HG03135 (cell line): ENCODE measurements at regions not wholly inside any gene's neighbourhood (a gene's known extent, or its start where the extent isn't known, plus 50 kb on each side); places are given as distances from the start of the nearest gene placed in this dataset.

Experiments
- ATAC-seq: cut with Tn5 transposase; IDR thresholded peaks from one replicate; pipeline ENCODE4 v1.9.1; 2021; ENCODE audit warnings: mild to moderate bottlenecking, moderate library complexity; ENCODE audit not compliant: unreplicated experiment

- ATAC-seq, result no peak
Observed at GRCh38 chr9:80883426-80883825, 805.9 kb downstream of the TLE1 start.

GRCh38 chr9:80881940-80882339 lies 807.4 kb downstream of the TLE1 start:
- no peak for ATAC-seq

DNA sequence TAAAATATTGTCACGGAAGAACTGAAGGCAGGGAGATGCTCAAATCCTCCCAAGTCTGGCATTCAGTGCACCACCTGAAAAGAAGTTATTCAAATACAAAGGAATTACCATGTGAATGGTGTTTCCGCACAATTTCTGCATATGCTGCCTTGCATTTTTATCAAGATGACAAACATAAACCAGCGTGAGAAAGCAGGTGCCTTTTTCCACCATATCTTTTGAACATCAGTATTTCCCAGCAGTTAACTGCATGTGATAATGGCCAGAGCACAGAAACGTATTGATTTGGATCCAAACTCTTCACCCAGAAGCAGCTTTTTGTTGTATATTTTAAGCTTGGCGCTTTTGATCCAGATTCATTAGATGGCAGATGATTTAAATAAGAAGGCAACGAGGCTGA lies 808.0 kb downstream of the TLE1 start:
- no peak for ATAC-seq

GRCh38 chr9:80878556-80878955 lies 810.8 kb downstream of the TLE1 start:
- ATAC-seq, result no peak

DNA sequence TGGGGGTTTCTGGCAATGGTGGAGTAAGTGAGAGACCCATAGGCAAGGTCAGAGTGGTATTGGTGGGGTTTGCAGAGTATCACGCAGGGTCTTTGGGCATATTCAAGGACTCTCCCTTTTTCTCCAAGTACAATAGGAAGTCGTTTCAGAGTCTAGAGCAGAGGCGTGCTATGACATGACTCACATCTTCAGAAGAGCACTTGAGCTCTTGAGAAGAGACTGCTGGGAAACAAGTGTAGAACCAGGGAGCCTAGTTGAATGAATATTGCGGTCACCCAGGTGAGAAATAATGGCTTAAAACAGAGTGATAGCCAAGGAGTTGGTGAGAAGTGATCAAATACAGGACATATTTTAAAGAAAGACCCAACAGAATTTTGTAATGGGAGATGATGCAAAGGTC lies 813.4 kb downstream of the TLE1 start:
- ATAC-seq, result no peak

- ATAC-seq, result no peak
Observed at GRCh38 chr9:80874276-80874675, 815.1 kb downstream of the TLE1 start.

DNA sequence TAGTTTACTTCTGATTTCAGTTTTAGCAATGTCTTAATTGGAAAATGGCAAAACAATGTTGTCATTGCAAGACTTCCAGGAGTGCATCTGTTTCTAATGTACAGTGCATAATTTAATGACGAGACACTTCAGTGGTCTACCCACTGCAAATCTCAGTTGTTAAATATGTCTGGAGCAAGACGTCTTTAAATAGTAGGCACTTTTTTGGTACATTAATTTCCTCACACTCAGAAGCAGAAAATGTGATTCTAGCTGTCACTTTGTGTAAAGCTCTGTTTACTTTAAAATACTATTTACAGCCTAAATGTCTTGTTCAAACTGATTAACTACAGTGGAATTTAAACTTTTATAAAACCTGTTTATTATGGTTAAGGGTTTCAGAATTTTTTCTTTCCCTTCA lies 815.5 kb downstream of the TLE1 start:
- ATAC-seq, result no peak

DNA sequence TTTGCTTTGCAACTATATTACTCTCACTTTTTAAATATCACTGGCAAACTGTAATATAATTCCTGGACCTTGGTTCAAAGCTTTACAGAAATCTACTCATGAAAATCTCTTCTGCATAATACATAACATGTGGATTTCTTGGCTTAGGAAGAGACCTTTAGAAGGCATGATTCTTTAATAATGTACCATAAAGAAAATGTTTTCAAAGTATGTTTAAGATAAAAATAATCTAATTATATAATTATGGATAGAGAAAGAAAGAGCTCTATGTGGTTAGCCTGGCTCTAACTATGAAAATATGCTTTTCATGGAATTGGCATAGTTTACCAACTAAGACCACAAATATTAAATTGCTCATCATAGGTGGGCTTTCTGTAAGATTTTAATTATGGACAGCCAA lies 817.8 kb downstream of the TLE1 start:
- no peak for ATAC-seq

DNA sequence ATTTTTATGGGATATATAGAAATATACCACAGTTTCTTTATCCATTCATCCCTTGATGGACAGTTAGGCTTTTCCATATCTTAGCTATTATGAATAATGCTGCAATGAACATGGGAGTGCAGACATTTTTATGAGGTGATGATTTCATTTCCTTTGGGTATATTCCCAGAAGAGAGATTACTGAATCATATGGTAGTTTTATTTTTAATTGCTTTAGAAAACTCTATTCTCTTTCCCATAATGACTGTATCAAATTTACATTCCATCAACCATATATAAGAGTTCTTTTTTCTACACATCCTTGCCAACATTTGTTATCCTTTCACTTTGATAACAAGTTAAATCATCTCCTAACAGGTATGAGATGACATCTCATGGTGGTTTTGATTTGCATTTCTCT lies 821.6 kb downstream of the TLE1 start:
- no peak for ATAC-seq

- ATAC-seq, result no peak
Observed at GRCh38 chr9:80866576-80867227, 822.6 kb downstream of the TLE1 start.

DNA sequence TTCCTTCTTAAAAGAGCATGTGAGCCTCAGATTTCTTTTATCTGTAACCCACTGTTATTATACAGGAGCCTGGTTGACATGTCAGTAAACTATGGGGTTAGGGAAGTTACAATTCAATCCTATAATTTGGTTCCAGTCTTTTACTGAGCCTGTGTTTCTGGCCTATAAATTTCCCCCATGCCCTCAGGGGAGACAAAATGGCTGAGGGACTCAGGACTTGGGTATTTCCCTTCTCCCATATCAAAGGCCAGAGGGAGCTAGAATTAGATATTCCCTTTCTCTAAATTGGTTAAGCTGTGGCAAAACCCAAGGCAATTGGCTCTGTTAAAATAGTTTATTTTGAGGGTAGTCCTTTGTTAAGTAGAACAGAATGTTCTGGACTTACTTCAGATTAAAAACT lies 823.2 kb downstream of the TLE1 start:
- ATAC-seq, result no peak

GRCh38 chr9:80843028-80843427 lies 846.3 kb downstream of the TLE1 start:
- ATAC-seq, result no peak

- no peak for ATAC-seq
Observed at GRCh38 chr9:80842389-80842788, 847.0 kb downstream of the TLE1 start.

GRCh38 chr9:80841888-80842287 lies 847.5 kb downstream of the TLE1 start:
- ATAC-seq, result no peak

GRCh38 chr9:80839821-80840675 lies 849.3 kb downstream of the TLE1 start:
- no peak for ATAC-seq

DNA sequence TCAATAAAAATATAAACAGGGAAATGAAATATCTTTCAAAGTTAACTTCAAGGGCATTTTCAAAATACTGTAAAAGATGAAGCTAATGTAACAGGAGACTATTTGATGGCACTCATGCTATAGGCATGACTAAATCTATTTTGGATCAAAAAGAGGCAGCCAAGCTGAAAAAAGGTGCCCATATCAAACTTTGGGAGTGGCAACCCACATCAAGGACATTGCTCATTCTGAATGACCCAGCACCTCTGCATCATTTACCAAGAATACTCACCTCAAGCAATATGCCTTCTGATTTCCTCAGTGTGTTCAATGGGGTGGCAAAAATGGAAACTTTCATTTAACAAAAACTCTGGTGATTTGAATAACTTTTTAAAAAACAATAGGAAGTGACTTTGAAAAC lies 853.3 kb downstream of the TLE1 start:
- ATAC-seq, result no peak

DNA sequence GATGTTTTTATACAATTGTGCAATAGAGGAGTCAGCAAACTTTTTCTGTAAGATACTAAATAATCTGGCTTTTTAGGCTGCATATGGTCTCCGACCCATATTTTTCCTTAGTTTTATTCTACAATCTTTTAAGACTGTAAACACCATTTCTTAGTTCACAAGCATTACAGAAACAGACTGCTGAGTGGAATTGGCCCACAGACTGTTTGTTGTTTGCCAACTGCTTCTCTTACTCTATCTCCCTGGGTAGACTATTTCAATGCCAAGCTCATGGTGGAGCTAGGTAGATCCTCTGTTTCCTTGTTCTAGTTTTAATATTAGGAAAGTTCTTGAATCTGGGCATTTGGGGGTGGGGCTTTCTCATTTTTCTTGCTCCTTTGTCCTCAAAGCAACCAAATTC lies 857.6 kb downstream of the TLE1 start:
- ATAC-seq, result no peak

GRCh38 chr9:80811656-80812055 lies 877.7 kb downstream of the TLE1 start:
- ATAC-seq, result no peak

GRCh38 chr9:80811003-80811402 lies 878.3 kb downstream of the TLE1 start:
- ATAC-seq, result no peak

GRCh38 chr9:80806671-80807070 lies 882.7 kb downstream of the TLE1 start:
- no peak for ATAC-seq

DNA sequence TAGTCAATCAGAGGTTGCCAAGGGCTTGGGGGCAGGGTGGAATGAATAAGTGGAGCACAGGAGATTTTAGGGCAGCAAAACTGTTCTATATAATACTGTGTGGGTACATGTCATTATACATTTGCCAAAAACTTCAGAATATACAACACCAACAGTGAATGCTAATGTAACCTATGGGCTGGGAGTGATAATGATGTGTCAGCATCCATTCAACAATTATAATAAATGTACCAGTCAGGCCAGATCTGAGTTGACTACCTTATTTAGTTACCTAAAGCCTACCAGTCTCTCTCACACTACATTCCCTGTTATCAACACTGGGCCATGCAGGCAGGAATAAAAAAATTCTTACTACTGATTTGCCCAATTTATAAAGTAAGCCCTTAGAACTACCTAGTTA lies 884.5 kb downstream of the TLE1 start:
- ATAC-seq, result no peak

- ATAC-seq, result no peak
Observed at GRCh38 chr9:80797831-80798688, 891.3 kb downstream of the TLE1 start.
